Breast epithelium (tissue), 4 donors: ENCODE measurements at regions not wholly inside any gene's neighbourhood (a gene's known extent, or its start where the extent isn't known, plus 50 kb on each side); places are given as distances from the start of the nearest gene placed in this dataset.

Source experiments
- DNase-seq, 2 donors: peaks; one replicate each; pipeline ENCODE4 v3.0.0-alpha.2; 2019; ENCODE audit warnings: low spot score in 2 of 2
- H3K27ac ChIP-seq, 2 donors: fragments of 200-600 bp; sonication (generic) in 1 of 2; one replicate each; pipeline ENCODE4 v1.5.1; 2016 to 2019; ENCODE audit warnings: mild to moderate bottlenecking in 1 of 2
- H3K27me3 ChIP-seq, 2 donors: fragments of 200-600 bp; sonication (generic) in 1 of 2; one replicate each; pipeline versions ENCODE4 v1.5.1 to v1.6.0; 2017 to 2019; ENCODE audit warnings: control low read depth in 1 of 2, mild to moderate bottlenecking in 1 of 2
- H3K36me3 ChIP-seq: fragments of 200-600 bp; one replicate; pipeline ENCODE4 v1.5.1; 2019
- H3K4me1 ChIP-seq, 2 donors: fragments of 200-600 bp; sonication (generic); one replicate each; pipeline ENCODE4 v1.5.1; 2016 to 2019; ENCODE audit warnings: control low read depth in 1 of 2
- H3K4me3 ChIP-seq, 3 donors: fragments of 200-600 bp; sonication (generic); 1 replicate in 2 of 3; 2 replicates in 1 of 3; pipeline ENCODE4 v1.5.1; 2016 to 2019; ENCODE audit warnings: mild to moderate bottlenecking in 3 of 3, moderate library complexity in 2 of 3
- H3K9me3 ChIP-seq, 2 donors: fragments of 200-600 bp; sonication (generic) in 1 of 2; one replicate each; pipeline ENCODE4 v1.5.1; 2016 to 2019; ENCODE audit warnings: control low read depth in 1 of 2
- POLR2A ChIP-seq: fragments of 450-650 bp; IDR thresholded peaks from one replicate; pipeline ENCODE4 v1.6.1; 2016; ENCODE audit warnings: antibody characterized with exemption, mild to moderate bottlenecking, moderate library complexity
- POLR2AphosphoS5 ChIP-seq, 3 donors: sonication (generic); formaldehyde crosslinking; IDR thresholded peaks; one replicate each; pipeline ENCODE4 v1.6.1; 2017; ENCODE audit warnings: antibody characterized with exemption in 3 of 3
- intact Hi-C: fragments of 100-400 bp; cut with DNase I; formaldehyde crosslinking; loops from one replicate; pipeline ENCODE4 v1.15.1; 2023; ENCODE audit warnings: low total_unique reads
- TF ChIP-seq, protein P1 (sequence below), 3 donors: fragments of 450-650 bp; IDR thresholded peaks; one replicate each; pipeline ENCODE4 v1.5.1; 2016 to 2017; ENCODE audit warnings: antibody characterized with exemption in 3 of 3, mild to moderate bottlenecking in 3 of 3, moderate library complexity in 3 of 3

DNA sequence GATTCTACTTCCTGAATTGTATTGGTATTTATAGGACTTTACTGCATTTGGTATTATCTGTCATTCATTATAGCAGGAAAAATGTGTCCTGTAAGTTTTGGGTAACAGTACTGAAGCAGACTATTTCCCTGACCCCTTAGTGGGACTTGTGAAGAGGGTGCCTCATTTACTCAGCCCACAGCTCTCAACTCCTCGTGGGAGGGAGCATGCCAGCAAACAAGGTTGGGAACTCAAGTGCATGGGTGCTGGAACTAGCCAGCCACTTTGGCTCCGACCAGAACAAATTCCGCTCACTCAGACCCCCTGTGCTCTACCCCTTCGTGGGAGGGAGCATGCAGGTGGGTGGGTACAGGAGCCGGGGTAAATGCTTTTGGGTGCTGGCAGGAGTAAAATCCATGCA, 1773.5 kb upstream of the WWC1 start:
- no peaks in the 10 kb centered on the region for H3K4me1 ChIP-seq
- intact Hi-C loops, result no loop called here
- no peak for DNase-seq

DNA sequence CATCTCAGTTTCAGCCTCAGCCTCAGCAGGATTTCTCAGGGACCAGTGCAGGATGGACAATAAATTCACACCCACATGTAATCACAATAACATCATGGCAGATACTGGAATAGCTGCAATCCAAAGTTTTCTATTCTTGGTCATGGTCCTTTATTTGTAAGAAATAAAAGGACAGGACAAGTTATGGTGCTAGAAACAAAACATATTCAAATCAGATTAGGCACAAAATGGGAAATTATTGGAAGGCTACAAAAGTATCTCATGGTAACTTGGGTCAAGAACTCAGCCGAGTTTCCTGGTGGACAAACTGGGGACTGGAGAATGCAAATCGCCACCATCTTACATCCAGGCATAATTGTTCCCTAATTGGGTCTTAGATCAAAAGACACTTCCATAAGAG, 1768.2 kb upstream of the WWC1 start:
- H3K27ac ChIP-seq, result no peak overlapping the region
- intact Hi-C loops, result no loop called here
- TF ChIP-seq POLR2AphosphoS5 (IDR thresholded peaks at IDR 0.05) (no peak), POLR2A (no peak)
- TF ChIP-seq, protein P1, sequence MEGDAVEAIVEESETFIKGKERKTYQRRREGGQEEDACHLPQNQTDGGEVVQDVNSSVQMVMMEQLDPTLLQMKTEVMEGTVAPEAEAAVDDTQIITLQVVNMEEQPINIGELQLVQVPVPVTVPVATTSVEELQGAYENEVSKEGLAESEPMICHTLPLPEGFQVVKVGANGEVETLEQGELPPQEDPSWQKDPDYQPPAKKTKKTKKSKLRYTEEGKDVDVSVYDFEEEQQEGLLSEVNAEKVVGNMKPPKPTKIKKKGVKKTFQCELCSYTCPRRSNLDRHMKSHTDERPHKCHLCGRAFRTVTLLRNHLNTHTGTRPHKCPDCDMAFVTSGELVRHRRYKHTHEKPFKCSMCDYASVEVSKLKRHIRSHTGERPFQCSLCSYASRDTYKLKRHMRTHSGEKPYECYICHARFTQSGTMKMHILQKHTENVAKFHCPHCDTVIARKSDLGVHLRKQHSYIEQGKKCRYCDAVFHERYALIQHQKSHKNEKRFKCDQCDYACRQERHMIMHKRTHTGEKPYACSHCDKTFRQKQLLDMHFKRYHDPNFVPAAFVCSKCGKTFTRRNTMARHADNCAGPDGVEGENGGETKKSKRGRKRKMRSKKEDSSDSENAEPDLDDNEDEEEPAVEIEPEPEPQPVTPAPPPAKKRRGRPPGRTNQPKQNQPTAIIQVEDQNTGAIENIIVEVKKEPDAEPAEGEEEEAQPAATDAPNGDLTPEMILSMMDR (IDR thresholded peaks at IDR 0.05), result no peak

More for the DNA sequence above, 1773.5 kb upstream of the WWC1 start:
- Histone ChIP-seq H3K36me3 (no peaks in the 10 kb centered on the region), H3K4me3 (no peak overlapping the region), H3K9me3 (no peaks in the 10 kb centered on the region), H3K27me3 (peaks cover 0 to 3% of the 10 kb centered on the region in 2 donors), H3K27ac (no peak overlapping the region)
- no peak for TF ChIP-seq POLR2AphosphoS5 (IDR thresholded peaks at IDR 0.05)
- no peak for TF ChIP-seq POLR2A
- TF ChIP-seq, protein P1 (IDR thresholded peaks at IDR 0.05), result no peak

DNA sequence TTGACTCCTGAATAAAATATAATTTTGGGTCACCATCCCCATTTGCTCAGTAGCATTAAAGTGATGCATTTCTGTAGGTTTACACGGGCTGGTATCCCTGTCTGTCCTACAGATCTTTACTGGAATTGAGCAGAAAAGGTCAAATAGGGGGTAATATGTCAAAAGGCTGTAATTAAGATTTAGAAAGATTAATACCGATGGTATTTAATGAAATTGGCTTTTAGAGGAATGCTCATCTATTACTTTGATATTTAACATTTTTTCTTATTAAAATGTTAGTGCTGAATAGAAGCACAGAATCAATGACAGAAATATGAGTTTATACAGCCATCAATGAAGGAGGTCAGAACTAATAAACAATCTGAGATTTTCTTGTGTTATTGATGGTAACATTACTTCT, 1762.2 kb upstream of the WWC1 start:
- Histone ChIP-seq H3K27ac (no peak overlapping the region), H3K27me3 (no peaks in the 10 kb centered on the region), H3K9me3 (no peaks in the 10 kb centered on the region), H3K4me1 (no peaks in the 10 kb centered on the region), H3K4me3 (no peak overlapping the region), H3K36me3 (no peaks in the 10 kb centered on the region)
- TF ChIP-seq POLR2AphosphoS5 (IDR thresholded peaks at IDR 0.05), result no peak
- no peak for TF ChIP-seq POLR2A
- TF ChIP-seq, protein P1 (IDR thresholded peaks at IDR 0.05), result no peak
- intact Hi-C loops, result no loop called here
- no peak for DNase-seq

More for the DNA sequence above, 1768.2 kb upstream of the WWC1 start:
- Histone ChIP-seq H3K4me3 (no peak overlapping the region), H3K9me3 (no peaks in the 10 kb centered on the region), H3K4me1 (no peaks in the 10 kb centered on the region), H3K36me3 (no peaks in the 10 kb centered on the region), H3K27me3 (peaks cover 0 to under 1% of the 10 kb centered on the region in 2 donors)
- no peak for DNase-seq

DNA sequence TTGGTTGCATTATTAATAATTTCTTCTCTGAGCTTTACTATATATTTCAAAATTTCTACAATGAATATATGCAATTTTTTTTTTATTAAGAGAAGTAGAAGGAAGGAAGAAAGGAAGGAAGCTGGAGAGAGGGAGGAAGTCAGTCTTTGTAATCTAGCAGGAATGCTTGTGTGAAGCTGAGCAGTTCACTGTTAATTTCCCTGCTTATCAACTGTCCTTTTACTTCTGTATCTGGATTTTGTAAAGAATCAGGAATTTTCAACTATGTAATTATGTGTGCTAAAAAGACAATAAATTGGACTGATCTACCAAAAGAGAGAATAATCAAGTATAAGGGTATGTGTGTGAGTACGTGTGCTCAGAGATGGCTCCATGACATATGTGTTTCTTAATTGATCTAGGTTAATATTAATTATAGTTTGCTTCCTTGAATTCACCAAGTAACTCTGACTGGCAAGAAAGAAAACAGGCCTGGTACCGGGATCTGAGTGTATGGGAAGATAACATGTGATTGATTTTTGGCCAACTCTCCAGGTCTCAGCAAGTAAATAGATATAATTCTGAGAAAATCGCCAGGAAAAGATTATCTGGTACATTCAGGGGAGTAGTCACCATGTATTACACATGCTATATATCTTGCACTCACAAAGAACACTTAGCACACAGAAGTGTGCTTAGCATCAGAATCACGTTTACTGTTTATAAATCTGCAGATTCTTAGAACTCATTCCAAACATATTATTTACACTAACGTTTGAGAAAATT, 1758.8 kb upstream of the WWC1 start:
- H3K9me3 ChIP-seq, result no peaks in the 10 kb centered on the region

DNA sequence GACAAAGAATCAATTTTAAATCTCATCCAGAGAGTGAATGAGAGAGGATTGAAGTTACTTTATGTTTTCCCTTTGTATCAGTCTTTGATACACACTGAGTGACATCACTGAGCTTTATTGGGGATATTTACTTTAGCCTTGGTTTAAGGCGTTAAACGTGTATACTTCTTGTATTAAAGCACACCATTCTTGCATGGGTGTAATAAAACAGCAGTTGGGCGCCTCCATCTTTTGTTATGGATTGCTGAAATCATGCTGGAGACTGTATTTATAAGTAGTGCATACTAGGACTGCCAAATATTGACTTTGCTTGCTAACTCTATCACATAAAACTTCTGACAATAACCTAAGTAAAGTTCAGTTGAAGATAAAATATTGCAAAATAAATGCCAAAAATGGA, 1755.8 kb upstream of the WWC1 start:
- H3K4me3 ChIP-seq, result no peak overlapping the region
- H3K27me3 ChIP-seq, result no peaks in the 10 kb centered on the region
- peaks cover 0 to 9% of the 10 kb centered on the region in 2 donors for H3K9me3 ChIP-seq
- no peaks in the 10 kb centered on the region for H3K36me3 ChIP-seq
- DNase-seq, result no peak
- no peak overlapping the region for H3K27ac ChIP-seq
- no peak for TF ChIP-seq POLR2AphosphoS5 (IDR thresholded peaks at IDR 0.05)
- TF ChIP-seq, protein P1 (IDR thresholded peaks at IDR 0.05), result no peak
- intact Hi-C loops, result no loop called here
- H3K4me1 ChIP-seq, result no peaks in the 10 kb centered on the region

More for the DNA sequence above, 1758.8 kb upstream of the WWC1 start:
- TF ChIP-seq POLR2AphosphoS5 (IDR thresholded peaks at IDR 0.05) (no peak), POLR2A (no peak)
- TF ChIP-seq, protein P1 (IDR thresholded peaks at IDR 0.05), result no peak
- no peak overlapping the region for H3K4me3 ChIP-seq
- no peaks in the 10 kb centered on the region for H3K27me3 ChIP-seq
- intact Hi-C loops, result no loop called here
- H3K4me1 ChIP-seq, result no peaks in the 10 kb centered on the region
- no peak for DNase-seq
- no peaks in the 10 kb centered on the region for H3K36me3 ChIP-seq
- no peak overlapping the region for H3K27ac ChIP-seq
